GM21717 (cell line): ENCODE measurements at regions not wholly inside any gene's neighbourhood (a gene's known extent, or its start where the extent isn't known, plus 50 kb on each side); places are given as distances from the start of the nearest gene placed in this dataset.

Source experiments
- ATAC-seq: cut with Tn5 transposase; IDR thresholded peaks from one replicate; pipeline ENCODE4 v1.9.1; 2021; ENCODE audit warnings: mild to moderate bottlenecking, moderate library complexity; ENCODE audit not compliant: unreplicated experiment

GRCh38 chr18:27763341-27763740 is 413.6 kb downstream of the CDH2 start:
- ATAC-seq: no peak

GRCh38 chr18:27762054-27762453 is 414.9 kb downstream of the CDH2 start:
- no peak for ATAC-seq

- no peak for ATAC-seq
Measured at GRCh38 chr18:27752944-27753343, 424.0 kb downstream of the CDH2 start.

- no peak for ATAC-seq
Measured at GRCh38 chr18:27750923-27751322, 426.0 kb downstream of the CDH2 start.

GRCh38 chr18:27750014-27750413 is 426.9 kb downstream of the CDH2 start:
- ATAC-seq: no peak

GRCh38 chr18:27749194-27749593 is 427.7 kb downstream of the CDH2 start:
- no peak for ATAC-seq

GRCh38 chr18:27746241-27746640 is 430.7 kb downstream of the CDH2 start:
- no peak for ATAC-seq

GRCh38 chr18:27735117-27735516 is 441.8 kb downstream of the CDH2 start:
- ATAC-seq: no peak

GRCh38 chr18:27731211-27731610 is 445.7 kb downstream of the CDH2 start:
- no peak for ATAC-seq

- no peak for ATAC-seq
Measured at GRCh38 chr18:27728659-27729058, 448.3 kb downstream of the CDH2 start.

GRCh38 chr18:27724362-27724761 is 452.6 kb downstream of the CDH2 start:
- ATAC-seq: no peak

- no peak for ATAC-seq
Measured at GRCh38 chr18:27723168-27723567, 453.8 kb downstream of the CDH2 start.

- no peak for ATAC-seq
Measured at GRCh38 chr18:27719680-27720079, 457.2 kb downstream of the CDH2 start.

- no peak for ATAC-seq
Measured at GRCh38 chr18:27717816-27718215, 459.1 kb downstream of the CDH2 start.

- ATAC-seq: no peak
Measured at GRCh38 chr18:27717250-27717649, 459.7 kb downstream of the CDH2 start.

- no peak for ATAC-seq
Measured at GRCh38 chr18:27715751-27716150, 461.2 kb downstream of the CDH2 start.

- no peak for ATAC-seq
Measured at GRCh38 chr18:27713738-27714095, 463.2 kb downstream of the CDH2 start.

GRCh38 chr18:27713037-27713737 is 463.7 kb downstream of the CDH2 start:
- no peak for ATAC-seq

- ATAC-seq: no peak
Measured at GRCh38 chr18:27712066-27712465, 464.9 kb downstream of the CDH2 start.

- ATAC-seq: no peak
Measured at GRCh38 chr18:27711382-27711781, 465.5 kb downstream of the CDH2 start.

- ATAC-seq: no peak
Measured at GRCh38 chr18:27709344-27709743, 467.6 kb downstream of the CDH2 start.

GRCh38 chr18:27707201-27707600 is 469.7 kb downstream of the CDH2 start:
- ATAC-seq: no peak

- ATAC-seq: no peak
Measured at GRCh38 chr18:27704736-27705361, 472.1 kb downstream of the CDH2 start.
